HPDE6-E6E7 (cell line): ENCODE measurements at regions not wholly inside any gene's neighbourhood (a gene's known extent, or its start where the extent isn't known, plus 50 kb on each side); places are given as distances from the start of the nearest gene placed in this dataset.

ENCODE experiments used
- DNase-seq: peaks from one replicate; pipeline ENCODE4 v3.0.0; 2011; ENCODE audit warnings: missing footprints; ENCODE audit errors: extremely low spot score

- DNase-seq, result no peak
Observed at GRCh38 chr2:65501836-65502235, 69.4 kb upstream of the SPRED2 start.

GRCh38 chr2:65501074-65501473 lies 68.7 kb upstream of the SPRED2 start:
- DNase-seq, result no peak

- DNase-seq, result no peak
Observed at GRCh38 chr2:65500310-65501040, 68.1 kb upstream of the SPRED2 start.

GRCh38 chr2:65499216-65499615 lies 66.8 kb upstream of the SPRED2 start:
- no peak for DNase-seq

GRCh38 chr2:65498396-65498795 lies 66.0 kb upstream of the SPRED2 start:
- DNase-seq, result no peak

- DNase-seq, result no peak
Observed at GRCh38 chr2:65495251-65495877, 63.0 kb upstream of the SPRED2 start.

- no peak for DNase-seq
Observed at GRCh38 chr2:65494078-65494477, 61.7 kb upstream of the SPRED2 start.

- DNase-seq, result no peak
Observed at GRCh38 chr2:65491381-65491905, 59.0 kb upstream of the SPRED2 start.

GRCh38 chr2:65490222-65490621 lies 57.8 kb upstream of the SPRED2 start:
- DNase-seq, result no peak

GRCh38 chr2:65489269-65489668 lies 56.9 kb upstream of the SPRED2 start:
- no peak for DNase-seq

- DNase-seq, result no peak
Observed at GRCh38 chr2:65488527-65488926, 56.1 kb upstream of the SPRED2 start.

- DNase-seq, result no peak
Observed at GRCh38 chr2:65487404-65487803, 55.0 kb upstream of the SPRED2 start.

- DNase-seq, result no peak
Observed at GRCh38 chr2:65486802-65487201, 54.4 kb upstream of the SPRED2 start.

- DNase-seq, result no peak
Observed at GRCh38 chr2:65486282-65486681, 53.9 kb upstream of the SPRED2 start.

- DNase-seq, result no peak
Observed at GRCh38 chr2:65485839-65486238, 53.4 kb upstream of the SPRED2 start.

GRCh38 chr2:65483763-65484162 lies 51.4 kb upstream of the SPRED2 start:
- DNase-seq, result no peak

GRCh38 chr2:65482971-65483370 lies 50.6 kb upstream of the SPRED2 start:
- DNase-seq, result no peak
